Keratinocyte (primary cell): ENCODE measurements at regions not wholly inside any gene's neighbourhood (a gene's known extent, or its start where the extent isn't known, plus 50 kb on each side); places are given as distances from the start of the nearest gene placed in this dataset.

ENCODE experiments used
- DNase-seq: peaks from one replicate; pipeline ENCODE4 v3.0.0-alpha.2; 2011; ENCODE audit warnings: low read depth, missing footprints, low spot score
- FAIRE-seq: peaks from 2 replicates; lab custom pipeline; 2011; peaks lifted over from hg19 to GRCh38; lab: Jason Lieb, UNC
- H2AFZ ChIP-seq: 2 replicates; pipeline ENCODE4 v1.6.0; 2012; ENCODE audit warnings: low read length, control low read depth, inconsistent platforms; ENCODE audit not compliant: control insufficient read depth
- H3K27ac ChIP-seq: 2 replicates; pipeline ENCODE4 v1.5.1; 2011; ENCODE audit warnings: low read length; ENCODE audit not compliant: control insufficient read depth, insufficient read depth
- H3K27me3 ChIP-seq: 3 replicates; pipeline ENCODE4 v1.6.0; 2011; ENCODE audit warnings: low read length; ENCODE audit not compliant: control insufficient read depth, insufficient read depth; ENCODE audit errors: extremely low read depth
- H3K36me3 ChIP-seq, 2 experiments: 2 replicates in 1 of 2; 3 replicates in 1 of 2; pipeline ENCODE4 v1.5.1; 2011; ENCODE audit warnings: low read length in 2 of 2, mild to moderate bottlenecking in 1 of 2; ENCODE audit not compliant: control insufficient read depth in 2 of 2, insufficient read depth in 2 of 2; ENCODE audit errors: extremely low read depth in 1 of 2
- H3K4me1 ChIP-seq: 3 replicates; pipeline ENCODE4 v1.5.1; 2011; ENCODE audit warnings: low read length; ENCODE audit not compliant: control insufficient read depth, insufficient read depth; ENCODE audit errors: extremely low read depth
- H3K4me2 ChIP-seq: 3 replicates; pipeline ENCODE4 v1.6.0; 2011; ENCODE audit warnings: low read depth, low read length; ENCODE audit not compliant: control insufficient read depth, insufficient read depth; ENCODE audit errors: extremely low read depth
- H3K4me3 ChIP-seq, 3 experiments: fragments of 200-600 bp in 1 of 3; sonication (generic) in 1 of 3; 2 replicates in 2 of 3; 3 replicates in 1 of 3; pipeline ENCODE4 v1.5.1; 2011 to 2016; ENCODE audit warnings: low read length in 3 of 3, mild to moderate bottlenecking in 3 of 3, control low read depth in 2 of 3, inconsistent platforms in 1 of 3, low read depth in 1 of 3, mixed read lengths in 1 of 3, mixed run types in 1 of 3, moderate library complexity in 1 of 3; ENCODE audit not compliant: control insufficient read depth in 2 of 3, insufficient read depth in 2 of 3; ENCODE audit errors: extremely low read depth in 1 of 3
- H3K79me2 ChIP-seq: 2 replicates; pipeline ENCODE4 v1.6.0; 2012; ENCODE audit warnings: low read length; ENCODE audit not compliant: control insufficient read depth, insufficient read depth
- H3K9ac ChIP-seq: 3 replicates; pipeline ENCODE4 v1.6.0; 2011; ENCODE audit warnings: low read length; ENCODE audit not compliant: control insufficient read depth, insufficient read depth; ENCODE audit errors: extremely low read depth
- H3K9me1 ChIP-seq: 3 replicates; pipeline ENCODE4 v1.6.0; 2011; ENCODE audit warnings: low read length; ENCODE audit not compliant: control insufficient read depth, insufficient read depth; ENCODE audit errors: extremely low read depth
- H3K9me3 ChIP-seq: 2 replicates; pipeline ENCODE4 v1.5.1; 2012; ENCODE audit warnings: low read depth, low read length; ENCODE audit not compliant: control insufficient read depth
- H4K20me1 ChIP-seq: 3 replicates; pipeline ENCODE4 v1.6.0; 2011; ENCODE audit warnings: low read length; ENCODE audit not compliant: control insufficient read depth, insufficient read depth; ENCODE audit errors: extremely low read depth
- EZH2 ChIP-seq: IDR thresholded peaks from one replicate; pipeline ENCODE4 v1.6.1; 2012; ENCODE audit warnings: inconsistent platforms, mild to moderate bottlenecking, low read length, moderate library complexity
- dilution Hi-C: fragments of 300-500 bp; cut with MboI; formaldehyde crosslinking; loops from one replicate; pipeline ENCODE4 v1.7.0; 2020; ENCODE audit warnings: low sequenced_read_pairs; ENCODE audit not compliant: extremely low pct_ligation_motif_present
- TF ChIP-seq, protein P1 (sequence below), 3 experiments: IDR thresholded peaks in 1 of 3; conservative IDR thresholded peaks in 1 of 3; optimal IDR thresholded peaks in 1 of 3; 2 replicates in 2 of 3; 3 replicates in 1 of 3; pipeline versions ENCODE3 to v1.5.1; 2011; ENCODE audit warnings: low read length in 3 of 3, mild to moderate bottlenecking in 3 of 3, moderate library complexity in 2 of 3, control low read depth in 1 of 3, inconsistent platforms in 1 of 3; ENCODE audit not compliant: insufficient read depth in 2 of 3; ENCODE audit errors: extremely low read depth in 1 of 3

DNA sequence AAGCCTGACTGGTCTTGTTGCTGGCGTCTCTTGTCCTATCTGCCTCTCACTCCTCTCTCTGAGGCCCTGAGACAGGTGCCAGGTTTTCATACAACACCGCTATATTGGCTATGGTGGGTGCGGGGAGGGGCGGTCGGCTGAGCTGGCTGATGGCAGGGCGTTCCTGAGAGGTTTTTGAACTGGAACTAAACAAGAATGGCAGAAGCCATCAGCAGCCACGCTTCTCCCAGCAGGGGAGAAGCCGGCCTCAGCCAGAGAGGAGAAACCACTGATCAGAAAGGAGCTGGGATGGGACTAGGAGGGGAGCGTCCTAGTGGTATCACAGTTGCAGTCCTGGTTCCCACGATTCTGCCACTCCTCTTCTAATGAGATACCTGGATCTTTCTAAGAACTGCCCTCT, 89.9 kb upstream of the PRR23E start:
- no peak overlapping the region for H3K9ac ChIP-seq
- peaks cover 8% of the 10 kb centered on the region for H3K27me3 ChIP-seq
- no peak overlapping the region for H3K4me2 ChIP-seq
- no peaks in the 10 kb centered on the region for H3K9me3 ChIP-seq
- H4K20me1 ChIP-seq: no peaks in the 10 kb centered on the region
- no peaks in the 10 kb centered on the region for H3K4me1 ChIP-seq
- DNase-seq (no peak), FAIRE-seq (no peak)
- H3K36me3 ChIP-seq: no peaks in the 10 kb centered on the region
- no peak for TF ChIP-seq EZH2
- TF ChIP-seq, protein P1, sequence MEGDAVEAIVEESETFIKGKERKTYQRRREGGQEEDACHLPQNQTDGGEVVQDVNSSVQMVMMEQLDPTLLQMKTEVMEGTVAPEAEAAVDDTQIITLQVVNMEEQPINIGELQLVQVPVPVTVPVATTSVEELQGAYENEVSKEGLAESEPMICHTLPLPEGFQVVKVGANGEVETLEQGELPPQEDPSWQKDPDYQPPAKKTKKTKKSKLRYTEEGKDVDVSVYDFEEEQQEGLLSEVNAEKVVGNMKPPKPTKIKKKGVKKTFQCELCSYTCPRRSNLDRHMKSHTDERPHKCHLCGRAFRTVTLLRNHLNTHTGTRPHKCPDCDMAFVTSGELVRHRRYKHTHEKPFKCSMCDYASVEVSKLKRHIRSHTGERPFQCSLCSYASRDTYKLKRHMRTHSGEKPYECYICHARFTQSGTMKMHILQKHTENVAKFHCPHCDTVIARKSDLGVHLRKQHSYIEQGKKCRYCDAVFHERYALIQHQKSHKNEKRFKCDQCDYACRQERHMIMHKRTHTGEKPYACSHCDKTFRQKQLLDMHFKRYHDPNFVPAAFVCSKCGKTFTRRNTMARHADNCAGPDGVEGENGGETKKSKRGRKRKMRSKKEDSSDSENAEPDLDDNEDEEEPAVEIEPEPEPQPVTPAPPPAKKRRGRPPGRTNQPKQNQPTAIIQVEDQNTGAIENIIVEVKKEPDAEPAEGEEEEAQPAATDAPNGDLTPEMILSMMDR (optimal IDR thresholded peaks at IDR 0.05 in 1 of 3, IDR thresholded peaks at IDR 0.05 in 1 of 3, conservative IDR thresholded peaks at IDR 0.05 in 1 of 3; ENCODE audit: extremely low read depth in 1 of 3, insufficient read depth in 2 of 3, low read length in 3 of 3): no peak
- no peak overlapping the region for H3K4me3 ChIP-seq
- H3K79me2 ChIP-seq: no peaks in the 10 kb centered on the region
- dilution Hi-C loops: no loop called here
- H3K9me1 ChIP-seq: no peaks in the 10 kb centered on the region
- no peak overlapping the region for H3K27ac ChIP-seq
- no peak overlapping the region for H2AFZ ChIP-seq

DNA sequence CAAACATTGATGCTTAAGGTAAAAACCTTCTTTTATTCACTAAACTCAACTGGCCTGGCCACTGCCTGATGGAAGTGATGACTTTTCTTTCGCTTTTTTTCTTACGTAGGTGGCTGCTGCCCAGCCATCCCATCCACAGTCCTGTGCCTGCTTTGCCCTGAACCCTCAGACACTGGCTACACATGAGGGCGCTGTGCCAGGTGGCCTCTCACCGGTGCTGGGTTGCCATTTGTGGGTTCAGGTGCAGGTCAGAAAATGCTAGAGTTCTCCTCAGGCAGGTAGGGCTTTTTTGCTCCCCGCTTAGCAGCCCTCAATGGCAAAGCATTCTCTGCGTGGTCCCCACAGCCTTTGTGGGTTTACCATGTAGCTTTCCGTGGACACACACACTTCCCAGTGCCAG, 88.3 kb upstream of the PRR23E start:
- Histone ChIP-seq H3K79me2 (no peaks in the 10 kb centered on the region), H3K9me3 (peaks cover 2% of the 10 kb centered on the region), H4K20me1 (no peaks in the 10 kb centered on the region), H3K27me3 (peaks cover 5% of the 10 kb centered on the region), H3K9me1 (no peaks in the 10 kb centered on the region), H3K4me2 (no peak overlapping the region), H3K36me3 (no peaks in the 10 kb centered on the region), H3K27ac (no peak overlapping the region), H3K4me1 (no peaks in the 10 kb centered on the region), H3K4me3 (no peak overlapping the region), H3K9ac (no peak overlapping the region), H2AFZ (no peak overlapping the region)
- FAIRE-seq (no peak), DNase-seq (no peak)
- TF ChIP-seq EZH2: no peak
- TF ChIP-seq, protein P1 (optimal IDR thresholded peaks at IDR 0.05 in 1 of 3, IDR thresholded peaks at IDR 0.05 in 1 of 3, conservative IDR thresholded peaks at IDR 0.05 in 1 of 3; ENCODE audit: extremely low read depth in 1 of 3, insufficient read depth in 2 of 3, low read length in 3 of 3): no peak
- dilution Hi-C loops: no loop called here
